GM23338 (cell line): ENCODE measurements at regions not wholly inside any gene's neighbourhood (a gene's known extent, or its start where the extent isn't known, plus 50 kb on each side); places are given as distances from the start of the nearest gene placed in this dataset.

Experiments used
- CTCF ChIP-seq, 2 experiments: fragments of 200-600 bp in 1 of 2; sonication (generic) in 1 of 2; conservative IDR thresholded peaks; 2 replicates each; pipeline versions ENCODE4 v1.5.1 to v1.6.1; 2016 to 2017; ENCODE audit warnings: antibody characterized with exemption in 2 of 2, low read depth in 2 of 2, mild to moderate bottlenecking in 2 of 2, moderate library complexity in 1 of 2
- ETS1 ChIP-seq: IDR thresholded peaks from 2 replicates; pipeline ENCODE4 v1.6.1; 2016; ENCODE audit warnings: antibody characterized with exemption
- EZH2 ChIP-seq: fragments of 200-600 bp; sonication (generic); IDR thresholded peaks from one replicate; pipeline ENCODE4 v1.8.0; 2017; ENCODE audit warnings: antibody characterized with exemption, mild to moderate bottlenecking, low read depth; ENCODE audit not compliant: unreplicated experiment
- JUNB ChIP-seq: IDR thresholded peaks from one replicate; pipeline ENCODE4 v1.6.1; 2016; ENCODE audit warnings: antibody characterized with exemption; ENCODE audit not compliant: unreplicated experiment
- POLR2AphosphoS5 ChIP-seq: IDR thresholded peaks from 2 replicates; pipeline ENCODE4 v1.6.1; 2016; ENCODE audit warnings: antibody characterized with exemption, low read depth
- REST ChIP-seq: IDR thresholded peaks from one replicate; pipeline ENCODE4 v1.6.1; 2018; ENCODE audit warnings: antibody characterized with exemption; ENCODE audit not compliant: unreplicated experiment

GRCh38 chr21:32914424-32915039 is 111.2 kb upstream of the OLIG2 start:
- TF ChIP-seq CTCF (conservative IDR thresholded peaks at IDR 0.05; ENCODE audit: low read depth in 2 of 2) (no peak), EZH2 (no peak), POLR2AphosphoS5 (no peak), REST (no peak), ETS1 (no peak), JUNB (no peak)
